Fibroblast of the aortic adventitia (primary cell): ENCODE measurements at regions not wholly inside any gene's neighbourhood (a gene's known extent, or its start where the extent isn't known, plus 50 kb on each side); places are given as distances from the start of the nearest gene placed in this dataset.
"Not testable (repeated sequence)": the region's sequence is repeated elsewhere in the genome, so short reads cannot be mapped to it uniquely, and the experiment has no call there.

Experiments used
- DNase-seq: peaks from one replicate; pipeline ENCODE4 v3.0.0-alpha.2; 2010; ENCODE audit warnings: low read depth
- H3K4me3 ChIP-seq: 2 replicates; pipeline ENCODE4 v1.5.1; 2011; ENCODE audit warnings: low read depth, mild to moderate bottlenecking, control low read depth, low read length, moderate library complexity
- TF ChIP-seq, protein P1 (sequence below): IDR thresholded peaks from 2 replicates; pipeline ENCODE4 v1.5.1; 2011; ENCODE audit warnings: mild to moderate bottlenecking, low read length, control low read depth, inconsistent platforms; ENCODE audit not compliant: insufficient read depth

DNA sequence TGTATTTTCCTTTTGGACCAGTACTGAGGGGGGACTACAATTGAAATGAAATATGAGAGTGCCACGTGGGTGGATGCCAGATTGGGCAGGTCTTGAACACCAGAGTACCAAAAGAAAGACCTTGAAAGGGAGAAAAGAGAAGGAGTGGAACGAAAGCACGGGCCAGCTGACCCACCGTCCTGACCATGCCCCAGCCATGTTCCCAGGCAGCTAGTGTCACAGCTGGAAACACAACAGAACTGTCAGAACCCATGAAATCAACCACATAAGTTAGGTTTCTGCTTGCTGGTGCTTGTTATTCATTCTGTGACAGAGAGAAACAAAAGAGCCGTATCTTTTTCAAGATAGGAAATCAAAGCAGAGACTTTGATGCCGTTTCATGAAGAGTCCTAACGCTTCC, 268.8 kb downstream of the MEX3B start:
- TF ChIP-seq, protein P1, sequence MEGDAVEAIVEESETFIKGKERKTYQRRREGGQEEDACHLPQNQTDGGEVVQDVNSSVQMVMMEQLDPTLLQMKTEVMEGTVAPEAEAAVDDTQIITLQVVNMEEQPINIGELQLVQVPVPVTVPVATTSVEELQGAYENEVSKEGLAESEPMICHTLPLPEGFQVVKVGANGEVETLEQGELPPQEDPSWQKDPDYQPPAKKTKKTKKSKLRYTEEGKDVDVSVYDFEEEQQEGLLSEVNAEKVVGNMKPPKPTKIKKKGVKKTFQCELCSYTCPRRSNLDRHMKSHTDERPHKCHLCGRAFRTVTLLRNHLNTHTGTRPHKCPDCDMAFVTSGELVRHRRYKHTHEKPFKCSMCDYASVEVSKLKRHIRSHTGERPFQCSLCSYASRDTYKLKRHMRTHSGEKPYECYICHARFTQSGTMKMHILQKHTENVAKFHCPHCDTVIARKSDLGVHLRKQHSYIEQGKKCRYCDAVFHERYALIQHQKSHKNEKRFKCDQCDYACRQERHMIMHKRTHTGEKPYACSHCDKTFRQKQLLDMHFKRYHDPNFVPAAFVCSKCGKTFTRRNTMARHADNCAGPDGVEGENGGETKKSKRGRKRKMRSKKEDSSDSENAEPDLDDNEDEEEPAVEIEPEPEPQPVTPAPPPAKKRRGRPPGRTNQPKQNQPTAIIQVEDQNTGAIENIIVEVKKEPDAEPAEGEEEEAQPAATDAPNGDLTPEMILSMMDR: no peak
- no peak for DNase-seq
- no peak overlapping the region for H3K4me3 ChIP-seq

DNA sequence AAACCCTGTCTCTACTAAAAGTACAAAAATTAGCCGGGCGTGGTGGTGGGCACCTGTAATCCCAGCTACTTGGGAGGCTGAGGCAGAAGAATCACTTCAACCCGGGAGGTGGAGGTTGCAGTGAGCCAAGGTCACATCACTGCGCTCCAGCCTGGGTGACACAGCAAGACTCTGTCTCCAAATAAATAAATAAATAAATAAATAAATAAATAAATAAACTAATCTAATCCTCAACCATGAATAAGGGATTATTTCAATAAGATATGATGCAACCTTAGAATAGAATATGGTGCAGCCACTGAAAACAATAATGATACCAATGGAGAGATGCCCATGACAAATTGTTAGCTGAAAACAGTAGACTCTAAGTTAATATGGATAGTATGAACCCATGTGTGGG, 270.0 kb downstream of the MEX3B start:
- not testable (repeated sequence) for DNase-seq, H3K4me3 ChIP-seq

DNA sequence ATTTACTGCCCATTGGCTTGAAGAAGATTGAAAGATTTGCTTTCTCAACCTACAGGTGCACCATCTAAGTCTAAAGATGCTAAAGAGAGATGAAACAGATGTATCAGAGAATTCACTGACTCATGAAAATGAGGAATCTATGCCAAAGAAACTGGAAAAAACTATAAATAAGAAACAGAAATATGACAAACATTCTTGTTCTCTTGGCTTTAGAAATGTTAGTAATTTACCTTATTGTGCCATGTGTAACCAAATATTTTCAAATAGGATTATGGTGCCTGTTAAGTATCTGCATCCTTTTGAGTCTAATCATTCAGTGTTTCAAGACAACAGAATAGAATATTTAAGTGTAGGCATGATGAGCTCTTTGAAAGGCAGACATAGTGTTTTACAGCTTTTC, 271.5 kb downstream of the MEX3B start:
- TF ChIP-seq, protein P1: no peak
- DNase-seq: no peak
- no peak overlapping the region for H3K4me3 ChIP-seq

DNA sequence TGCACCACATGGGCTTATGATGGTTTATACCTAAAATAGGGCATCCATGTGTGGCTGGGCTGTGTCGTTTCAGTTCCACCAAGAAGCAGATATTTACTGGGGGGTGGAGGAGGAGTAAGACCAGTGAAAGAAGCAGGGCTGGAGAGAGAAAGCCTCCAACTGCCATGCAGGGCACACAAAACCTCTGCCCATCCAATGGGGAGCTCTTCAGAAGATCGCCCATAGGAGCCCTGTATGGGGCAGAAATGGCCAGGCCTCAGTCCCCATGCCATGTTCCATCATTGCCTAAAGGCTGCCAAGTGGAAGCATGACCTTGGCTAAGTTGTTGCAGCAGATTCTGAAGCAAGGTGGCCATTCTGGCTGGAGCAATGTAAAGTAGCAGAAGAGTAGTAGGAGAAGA, 277.0 kb downstream of the MEX3B start:
- TF ChIP-seq, protein P1: no peak
- DNase-seq: no peak
- no peak overlapping the region for H3K4me3 ChIP-seq

DNA sequence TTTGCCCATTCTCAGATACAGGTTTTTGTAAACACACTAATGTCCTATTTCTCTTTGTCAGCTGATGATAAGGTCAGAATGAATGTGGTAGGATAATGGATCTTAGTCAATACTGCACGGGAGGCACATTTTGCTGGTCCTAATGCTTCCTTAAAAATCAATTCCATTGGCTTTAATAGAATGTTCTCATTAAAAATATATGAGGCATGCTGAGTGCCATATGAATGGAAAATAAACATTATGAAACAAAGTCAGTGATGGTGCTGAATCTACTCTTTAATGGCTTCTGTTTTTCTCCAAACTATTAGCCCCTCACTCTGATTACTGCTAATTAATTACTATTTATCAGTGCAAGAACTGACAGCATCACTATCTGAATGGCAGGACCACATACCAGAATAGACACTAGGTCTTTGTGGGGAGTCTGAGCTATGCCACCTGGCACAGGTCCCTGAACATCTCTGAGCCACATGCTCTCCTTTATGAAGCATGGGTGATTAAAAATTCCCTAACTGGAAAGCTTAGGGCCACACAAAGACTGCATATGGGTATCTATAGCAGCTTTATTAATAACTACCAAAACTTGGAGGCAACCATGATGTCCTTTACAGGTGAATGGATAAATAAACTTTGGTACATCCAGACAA, 278.9 kb downstream of the MEX3B start:
- no peak for DNase-seq
- H3K4me3 ChIP-seq: no peak overlapping the region
- TF ChIP-seq, protein P1: no peak

DNA sequence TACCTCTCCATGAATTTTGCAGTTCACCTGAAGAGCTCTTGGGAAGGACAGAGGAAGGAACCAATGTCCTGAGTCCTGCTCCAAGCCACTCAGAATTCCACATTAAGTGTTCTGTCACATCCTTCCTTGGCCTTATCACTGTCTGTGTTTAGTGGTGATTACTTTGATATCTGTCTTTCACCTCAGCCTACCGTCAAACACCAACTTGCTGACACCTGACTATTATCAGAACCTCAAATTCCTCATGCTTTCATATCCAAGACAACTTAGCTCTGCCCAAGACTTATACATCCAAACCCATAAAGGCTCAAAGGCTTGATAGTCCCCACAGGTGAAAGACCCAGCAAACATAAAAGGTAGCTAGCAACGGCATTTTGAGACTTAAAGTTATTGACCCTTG, 280.0 kb downstream of the MEX3B start:
- H3K4me3 ChIP-seq: no peak overlapping the region
- TF ChIP-seq, protein P1: no peak
- no peak for DNase-seq

DNA sequence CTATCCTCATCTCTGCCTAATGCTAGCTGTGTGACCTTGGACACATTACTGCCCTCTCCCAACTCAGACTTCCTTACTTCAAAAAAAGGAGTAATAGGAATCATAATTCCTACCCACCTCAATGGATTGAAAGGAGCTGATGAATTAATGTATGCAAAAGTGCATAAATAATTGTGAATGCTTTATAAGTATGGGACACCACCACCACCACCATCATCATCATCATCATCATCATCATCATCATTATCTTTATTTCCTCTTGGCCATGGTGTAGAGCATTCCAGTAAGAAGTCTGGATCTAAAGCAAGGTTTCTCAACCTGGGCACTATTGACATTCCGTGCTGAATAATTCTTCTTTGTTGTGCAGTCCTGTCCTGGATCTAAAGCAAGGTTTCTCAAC, 282.5 kb downstream of the MEX3B start:
- H3K4me3 ChIP-seq: no peak overlapping the region
- TF ChIP-seq, protein P1: no peak
- DNase-seq: no peak
